ENCODE measurements at regions not wholly inside any gene's neighbourhood (a gene's known extent, or its start where the extent isn't known, plus 50 kb on each side); places are given as distances from the start of the nearest gene placed in this dataset.

- TF ChIP-seq PRDM15 (CRISPR knock-in tag; IDR thresholded peaks at IDR 0.05) (no peak), TCF7 (CRISPR knock-in tag; IDR thresholded peaks at IDR 0.05; ENCODE audit: low read depth) (no peak), ERG (CRISPR knock-in tag; IDR thresholded peaks at IDR 0.05) (no peak), GTF2I (CRISPR knock-in tag; conservative IDR thresholded peaks at IDR 0.05) (no peak), JUN (CRISPR knock-in tag; IDR thresholded peaks at IDR 0.05) (no peak), IRF2 (CRISPR knock-in tag; IDR thresholded peaks at IDR 0.05; ENCODE audit: borderline replicate concordance, low read depth) (no peak), ZBTB43 (CRISPR knock-in tag; IDR thresholded peaks at IDR 0.05) (no peak), GABPB1 (CRISPR knock-in tag; IDR thresholded peaks at IDR 0.05) (no peak), USF1 (CRISPR knock-in tag; IDR thresholded peaks at IDR 0.05) (no peak), ETV6 (CRISPR knock-in tag; IDR thresholded peaks at IDR 0.05) (no peak), CREM (CRISPR knock-in tag; IDR thresholded peaks at IDR 0.05) (no peak)
Observed at GRCh38 chr16:35532576-35532975, 2073.2 kb downstream of the TP53TG3F start (continued).

- ATAC-seq (no peak), DNase-seq (ENCODE audit: low spot score) (no peak)
- Mint-ChIP-seq H3K4me3 (no peak overlapping the region), H3K9me3 (peaks cover 42% of the 10 kb centered on the region), H3K27me3 (ENCODE audit: low read depth) (peaks cover 12% of the 10 kb centered on the region), H3K36me3 (peaks cover 45% of the 10 kb centered on the region), H3K27ac (no peak overlapping the region), H3K4me1 (no peaks in the 10 kb centered on the region)
- ChIA-PET POLR2A (no interaction called here), CTCF (no interaction called here)
- TF ChIP-seq GRHL2 (CRISPR knock-in tag; IDR thresholded peaks at IDR 0.05; ENCODE audit: insufficient replicate concordance, severe bottlenecking), result no peak
- no peak for TF ChIP-seq GTF2I (CRISPR knock-in tag; conservative IDR thresholded peaks at IDR 0.05)
- no peak for TF ChIP-seq TCF7 (CRISPR knock-in tag; IDR thresholded peaks at IDR 0.05; ENCODE audit: low read depth)
- no peak for TF ChIP-seq NR1H2 (CRISPR knock-in tag; IDR thresholded peaks at IDR 0.05)
Observed at GRCh38 chr16:35533683-35534082, 2074.3 kb downstream of the TP53TG3F start.

GRCh38 chr16:35543486-35543885, 2084.1 kb downstream of the TP53TG3F start:
- H3K27ac Mint-ChIP-seq, result no peak overlapping the region
- ATAC-seq (no peak), DNase-seq (ENCODE audit: low spot score) (no peak)
- H3K4me3 Mint-ChIP-seq, result no peak overlapping the region
- H3K36me3 Mint-ChIP-seq, result peaks cover 59% of the 10 kb centered on the region
- ChIA-PET POLR2A (no interaction called here), CTCF (no interaction called here)
- peaks cover 7% of the 10 kb centered on the region for H3K27me3 Mint-ChIP-seq (ENCODE audit: low read depth)
- no peaks in the 10 kb centered on the region for H3K4me1 Mint-ChIP-seq
- peaks cover 66% of the 10 kb centered on the region for H3K9me3 Mint-ChIP-seq
- TF ChIP-seq ZNF138 (CRISPR knock-in tag; conservative IDR thresholded peaks at IDR 0.05), result no peak
- no peak for TF ChIP-seq ESRRA (CRISPR knock-in tag; IDR thresholded peaks at IDR 0.05; ENCODE audit: borderline replicate concordance)
- TF ChIP-seq SOX15 (CRISPR knock-in tag; IDR thresholded peaks at IDR 0.05), result no peak
- no peak for TF ChIP-seq ATF6 (CRISPR knock-in tag; IDR thresholded peaks at IDR 0.05)
- TF ChIP-seq NR2C2 (CRISPR knock-in tag; IDR thresholded peaks at IDR 0.05), result no peak
- no peak for TF ChIP-seq ZBTB43 (CRISPR knock-in tag; IDR thresholded peaks at IDR 0.05)
- TF ChIP-seq RORB (CRISPR knock-in tag; IDR thresholded peaks at IDR 0.05), result no peak
- TF ChIP-seq USF1 (CRISPR knock-in tag; IDR thresholded peaks at IDR 0.05), result no peak
- no peak for TF ChIP-seq CREB1 (CRISPR knock-in tag; IDR thresholded peaks at IDR 0.05)
- TF ChIP-seq ZNF232 (CRISPR knock-in tag; IDR thresholded peaks at IDR 0.05), result no peak

All from WTC11 (cell line).